Neural crest cell (in vitro differentiated cells): ENCODE measurements at regions not wholly inside any gene's neighbourhood (a gene's known extent, or its start where the extent isn't known, plus 50 kb on each side); places are given as distances from the start of the nearest gene placed in this dataset.
A peak's percentile ranks its signal among the peaks of the same experiment; 100 is the strongest.

Source experiments
- DNase-seq: peaks from one replicate; pipeline ENCODE4 v3.0.0; 2021; ENCODE audit warnings: low read depth, mixed read lengths, low spot score
- H3K27ac Mint-ChIP-seq: one replicate; pipeline ENCODE4 v1.8.0; 2021; ENCODE audit warnings: mild to moderate bottlenecking, mixed read lengths; ENCODE audit not compliant: unreplicated experiment
- H3K27me3 Mint-ChIP-seq: 2 replicates; pipeline ENCODE4 v1.8.0; 2021; ENCODE audit warnings: low read depth, mild to moderate bottlenecking, mixed read lengths
- H3K36me3 Mint-ChIP-seq: 2 replicates; pipeline ENCODE4 v1.8.0; 2021; ENCODE audit warnings: low read depth, mild to moderate bottlenecking, mixed read lengths
- H3K4me1 Mint-ChIP-seq: 2 replicates; pipeline ENCODE4 v1.8.0; 2021; ENCODE audit warnings: mixed read lengths
- H3K4me3 Mint-ChIP-seq: one replicate; pipeline ENCODE4 v1.8.0; 2021; ENCODE audit warnings: mild to moderate bottlenecking, mixed read lengths
- H3K9me3 Mint-ChIP-seq: 2 replicates; pipeline ENCODE4 v1.8.0; 2021; ENCODE audit warnings: mixed read lengths
- CTCF ChIP-seq: fragments of 200-600 bp; sonication (generic); conservative IDR thresholded peaks from 2 replicates; pipeline ENCODE4 v1.5.0; 2021; ENCODE audit warnings: antibody characterized with exemption, mild to moderate bottlenecking

GRCh38 chr6:56388415-56388755 is 141.0 kb upstream of the COL21A1 start:
- DNase-seq: no peak
- Mint-ChIP-seq H3K4me1 (no peaks in the 10 kb centered on the region), H3K27ac (no peak overlapping the region), H3K9me3 (peaks cover 15% of the 10 kb centered on the region), H3K36me3 (peaks cover 5% of the 10 kb centered on the region), H3K4me3 (no peak overlapping the region), H3K27me3 (no peaks in the 10 kb centered on the region)
- TF ChIP-seq CTCF: no peak

GRCh38 chr6:56387621-56388414 is 140.4 kb upstream of the COL21A1 start:
- H3K27ac Mint-ChIP-seq: no peak overlapping the region
- no peak for TF ChIP-seq CTCF
- H3K36me3 Mint-ChIP-seq: peaks cover 5% of the 10 kb centered on the region
- no peak overlapping the region for H3K4me3 Mint-ChIP-seq
- no peaks in the 10 kb centered on the region for H3K27me3 Mint-ChIP-seq
- peaks cover 3% of the 10 kb centered on the region for H3K4me1 Mint-ChIP-seq
- H3K9me3 Mint-ChIP-seq: peaks cover 13% of the 10 kb centered on the region
- no peak for DNase-seq

- no peaks in the 10 kb centered on the region for H3K27me3 Mint-ChIP-seq
- peaks cover 5% of the 10 kb centered on the region for H3K36me3 Mint-ChIP-seq
- no peak for DNase-seq
- no peak for TF ChIP-seq CTCF
- H3K4me1 Mint-ChIP-seq: peaks cover 14% of the 10 kb centered on the region
- H3K4me3 Mint-ChIP-seq: no peak overlapping the region
- H3K27ac Mint-ChIP-seq: no peak overlapping the region
- peaks cover 10% of the 10 kb centered on the region for H3K9me3 Mint-ChIP-seq
Measured at GRCh38 chr6:56386717-56387116, 139.3 kb upstream of the COL21A1 start.

GRCh38 chr6:56385981-56386593 is 138.7 kb upstream of the COL21A1 start:
- no peak for TF ChIP-seq CTCF
- Mint-ChIP-seq H3K4me1 (peaks cover 20% of the 10 kb centered on the region), H3K4me3 (no peak overlapping the region), H3K9me3 (peaks cover 13% of the 10 kb centered on the region), H3K27ac (peak overlapping the region; percentile 12), H3K27me3 (no peaks in the 10 kb centered on the region), H3K36me3 (peaks cover 5% of the 10 kb centered on the region)
- DNase-seq: no peak

- H3K27ac Mint-ChIP-seq: peak overlapping the region; percentile 63
- H3K9me3 Mint-ChIP-seq: peaks cover 8% of the 10 kb centered on the region
- H3K36me3 Mint-ChIP-seq: no peaks in the 10 kb centered on the region
- no peak overlapping the region for H3K4me3 Mint-ChIP-seq
- no peaks in the 10 kb centered on the region for H3K27me3 Mint-ChIP-seq
- no peak for TF ChIP-seq CTCF
- H3K4me1 Mint-ChIP-seq: peaks cover 23% of the 10 kb centered on the region
- no peak for DNase-seq
Measured at GRCh38 chr6:56383160-56383559, 135.8 kb upstream of the COL21A1 start.
